GM12873 (cell line): ENCODE measurements at regions not wholly inside any gene's neighbourhood (a gene's known extent, or its start where the extent isn't known, plus 50 kb on each side); places are given as distances from the start of the nearest gene placed in this dataset.

Experiments
- TF ChIP-seq, protein P1 (sequence below): IDR thresholded peaks from 2 replicates; pipeline ENCODE4 v1.5.1; 2012; ENCODE audit warnings: low read depth, mild to moderate bottlenecking, moderate library complexity, low read length, control low read depth; ENCODE audit not compliant: insufficient read depth; ENCODE audit errors: missing control alignments

DNA sequence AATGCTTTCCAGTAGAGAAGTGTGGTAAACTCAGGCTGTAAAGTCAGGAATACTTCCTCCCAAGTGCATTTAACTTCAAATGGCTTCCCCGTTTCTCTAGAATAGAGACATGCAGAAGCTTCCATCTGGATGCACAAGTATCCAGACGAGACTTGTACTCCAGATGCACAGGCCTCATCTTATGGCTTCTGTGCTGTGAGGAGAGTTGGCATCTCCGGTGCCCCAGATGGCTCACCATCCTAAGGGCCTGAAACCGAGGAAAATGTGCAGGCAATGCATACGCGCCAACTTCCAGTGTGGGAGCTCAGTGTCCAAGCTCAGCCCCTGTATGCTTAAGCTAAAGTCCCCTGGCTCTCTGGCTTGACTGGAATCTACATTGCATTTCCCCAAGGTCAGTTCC, 184.0 kb upstream of the TBL1X start:
- TF ChIP-seq, protein P1, sequence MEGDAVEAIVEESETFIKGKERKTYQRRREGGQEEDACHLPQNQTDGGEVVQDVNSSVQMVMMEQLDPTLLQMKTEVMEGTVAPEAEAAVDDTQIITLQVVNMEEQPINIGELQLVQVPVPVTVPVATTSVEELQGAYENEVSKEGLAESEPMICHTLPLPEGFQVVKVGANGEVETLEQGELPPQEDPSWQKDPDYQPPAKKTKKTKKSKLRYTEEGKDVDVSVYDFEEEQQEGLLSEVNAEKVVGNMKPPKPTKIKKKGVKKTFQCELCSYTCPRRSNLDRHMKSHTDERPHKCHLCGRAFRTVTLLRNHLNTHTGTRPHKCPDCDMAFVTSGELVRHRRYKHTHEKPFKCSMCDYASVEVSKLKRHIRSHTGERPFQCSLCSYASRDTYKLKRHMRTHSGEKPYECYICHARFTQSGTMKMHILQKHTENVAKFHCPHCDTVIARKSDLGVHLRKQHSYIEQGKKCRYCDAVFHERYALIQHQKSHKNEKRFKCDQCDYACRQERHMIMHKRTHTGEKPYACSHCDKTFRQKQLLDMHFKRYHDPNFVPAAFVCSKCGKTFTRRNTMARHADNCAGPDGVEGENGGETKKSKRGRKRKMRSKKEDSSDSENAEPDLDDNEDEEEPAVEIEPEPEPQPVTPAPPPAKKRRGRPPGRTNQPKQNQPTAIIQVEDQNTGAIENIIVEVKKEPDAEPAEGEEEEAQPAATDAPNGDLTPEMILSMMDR: no peak

DNA sequence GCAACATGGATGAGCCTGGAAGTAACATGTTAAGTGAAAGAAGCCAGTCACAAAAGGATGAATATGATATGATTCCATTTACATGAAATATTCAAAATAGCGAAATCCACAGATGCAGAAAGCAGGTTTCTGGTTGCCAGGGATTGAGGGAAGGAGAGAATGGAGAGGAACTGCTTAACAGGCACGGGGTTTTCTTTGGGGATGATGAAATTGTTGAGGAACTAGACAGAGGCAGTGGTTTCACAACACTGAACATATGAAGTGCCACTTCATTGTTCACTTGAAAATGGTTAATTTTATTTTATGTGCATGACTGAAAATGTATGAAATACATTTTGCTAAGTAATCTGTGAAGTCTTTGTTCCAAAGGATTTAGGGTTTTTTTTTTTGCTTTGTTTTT, 182.5 kb upstream of the TBL1X start:
- TF ChIP-seq, protein P1: no peak

DNA sequence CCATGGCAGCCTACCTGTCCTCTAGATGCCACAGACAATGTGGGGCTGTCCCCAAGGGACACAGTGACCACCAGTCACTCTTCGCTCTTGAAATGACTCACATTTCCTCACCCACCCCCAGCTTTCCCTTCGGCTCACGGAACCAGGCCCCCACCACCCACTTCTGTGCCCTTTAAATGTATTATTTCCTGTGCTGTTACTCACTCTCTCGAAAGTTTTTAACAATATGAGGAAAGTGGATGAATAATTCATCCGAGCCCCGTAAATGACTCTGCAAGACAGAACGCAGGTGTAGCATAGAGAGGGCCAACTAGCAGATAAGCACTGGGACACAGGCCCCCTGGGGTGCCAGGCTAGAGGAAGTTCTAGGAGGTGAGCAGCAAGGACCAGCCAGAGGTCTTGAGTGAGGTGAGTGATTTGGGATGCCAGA, 179.5 kb upstream of the TBL1X start:
- TF ChIP-seq, protein P1: no peak

DNA sequence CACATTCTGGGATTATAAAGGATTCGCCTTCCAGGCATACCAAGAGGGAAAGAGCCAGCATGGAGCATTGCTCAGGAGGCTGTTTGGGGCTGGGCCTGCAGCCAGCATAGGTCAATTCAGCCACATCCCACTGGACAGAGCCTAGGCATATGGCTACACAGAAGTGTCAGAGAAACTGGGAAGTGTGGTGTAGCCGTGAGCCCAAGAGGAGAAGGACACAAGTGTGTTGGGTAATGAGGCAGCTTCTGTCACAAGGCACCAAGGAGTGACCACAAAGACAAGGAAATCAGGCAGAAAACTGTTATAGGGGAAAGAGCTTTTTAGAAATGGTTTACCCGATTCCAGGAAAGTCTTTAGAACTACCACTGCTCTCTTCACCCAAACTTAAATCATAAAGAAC, 178.6 kb upstream of the TBL1X start:
- TF ChIP-seq, protein P1: no peak

DNA sequence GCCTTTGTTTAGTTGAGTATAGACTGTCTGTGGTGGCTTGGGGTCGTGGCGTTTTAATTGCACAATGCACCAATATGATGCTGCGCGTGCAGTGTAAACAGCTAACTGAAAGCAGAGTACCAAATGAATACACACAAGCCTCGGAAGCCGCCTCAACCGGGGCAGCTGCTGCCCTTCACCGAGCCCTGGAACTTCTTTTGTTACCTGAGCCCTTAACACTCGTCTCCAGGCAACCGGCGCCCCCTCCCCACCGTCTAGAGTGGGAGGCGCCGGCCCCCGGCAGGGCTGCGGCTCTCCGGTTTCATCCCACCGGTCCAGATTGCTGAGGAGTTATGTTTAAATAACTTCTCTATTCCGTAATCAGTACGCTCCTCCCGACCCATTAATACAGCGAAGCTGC, 173.2 kb upstream of the TBL1X start:
- TF ChIP-seq, protein P1: no peak

DNA sequence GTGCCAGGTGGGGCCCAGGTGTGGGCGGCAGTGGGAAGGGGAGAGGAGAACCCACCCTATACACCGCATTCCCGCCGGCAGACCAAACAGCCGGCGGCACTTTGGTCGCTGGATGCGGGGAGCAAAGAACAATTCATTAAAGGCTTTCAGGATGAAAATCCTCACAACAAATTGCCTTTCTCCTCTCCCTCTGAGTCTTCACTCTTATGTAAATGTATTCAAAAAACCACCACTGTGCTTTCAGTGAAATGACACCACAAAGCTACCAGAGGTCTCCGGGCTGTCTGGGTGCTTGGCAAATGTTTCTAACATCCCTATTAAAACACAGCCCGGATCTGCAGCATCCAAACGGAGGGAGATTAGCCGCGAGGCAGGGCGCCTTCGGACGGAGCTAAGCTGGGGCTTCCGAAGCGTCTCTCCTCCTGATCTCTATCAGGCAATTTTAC, 171.8 kb upstream of the TBL1X start:
- TF ChIP-seq, protein P1: no peak

DNA sequence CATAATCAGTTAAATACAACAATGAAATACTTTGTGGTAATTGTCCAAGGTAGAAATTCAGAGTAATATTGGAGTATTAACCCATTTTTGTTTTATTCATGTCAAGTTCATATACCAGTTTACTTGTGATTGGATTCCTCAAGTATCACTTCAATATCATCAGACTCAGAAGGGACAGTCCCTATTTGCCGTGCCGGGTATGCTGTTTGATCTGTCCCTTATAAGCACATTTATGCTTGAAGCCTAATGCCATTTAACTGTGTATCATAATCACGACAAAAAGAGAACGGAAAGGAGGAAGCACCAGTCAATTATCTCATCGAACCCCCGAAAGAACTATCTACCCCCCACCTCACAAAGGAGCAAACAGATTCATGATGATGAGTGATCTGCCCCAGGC, 171.0 kb upstream of the TBL1X start:
- TF ChIP-seq, protein P1: no peak
